ENCODE measurements at regions not wholly inside any gene's neighbourhood (a gene's known extent, or its start where the extent isn't known, plus 50 kb on each side); places are given as distances from the start of the nearest gene placed in this dataset.
"Not testable (repeated sequence)": the region's sequence is repeated elsewhere in the genome, so short reads cannot be mapped to it uniquely, and the experiment has no call there.

DNA sequence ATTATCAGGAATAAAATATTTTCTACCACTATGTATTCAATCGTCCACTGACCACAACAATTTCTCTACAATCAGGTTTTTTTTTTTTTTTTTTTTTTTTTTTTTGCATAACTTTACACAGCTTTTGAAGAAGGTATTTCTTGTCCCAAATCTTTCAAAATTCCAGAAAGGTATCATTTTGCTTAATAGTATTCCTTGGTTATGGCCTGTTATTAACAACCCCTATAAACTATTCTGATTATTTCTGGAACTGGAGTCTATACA, 145.3 kb downstream of the ALX1 start:
- no peak for DNase-seq

DNA sequence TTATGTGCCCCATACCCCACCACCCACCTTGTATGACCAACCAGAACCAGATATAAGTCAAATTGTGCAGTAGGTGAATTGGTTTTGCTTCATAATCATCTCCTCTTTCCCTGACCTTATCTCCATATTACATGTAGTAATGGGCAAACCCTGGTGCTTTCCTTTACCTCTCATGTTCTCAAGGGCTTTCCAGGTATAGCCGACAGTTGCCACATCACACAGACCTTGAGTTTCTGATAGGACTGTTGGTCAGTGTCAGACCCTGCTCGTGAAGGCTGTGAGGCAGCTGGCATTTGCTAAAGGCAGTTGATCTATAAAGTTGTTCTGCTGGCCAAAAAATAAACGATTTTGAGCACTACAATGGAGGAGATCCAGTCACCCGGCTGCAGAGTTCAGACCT, 145.9 kb downstream of the ALX1 start:
- no peak for DNase-seq

DNA sequence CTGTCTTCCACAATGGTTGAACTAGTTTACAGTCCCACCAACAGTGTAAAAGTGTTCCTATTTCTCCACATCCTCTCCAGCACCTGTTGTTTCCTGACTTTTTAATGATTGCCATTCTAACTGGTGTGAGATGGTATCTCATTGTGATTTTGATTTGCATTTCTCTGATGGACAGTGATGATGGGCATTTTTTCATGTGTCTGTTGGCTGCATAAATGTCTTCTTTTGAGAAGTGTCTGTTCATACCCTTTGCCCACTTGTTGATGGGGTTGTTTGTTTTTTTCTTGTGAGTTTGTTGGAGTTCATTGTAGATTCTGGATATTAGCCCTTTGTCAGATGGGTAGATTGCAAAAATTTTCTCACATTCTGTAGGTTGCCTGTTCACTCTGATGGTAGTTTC, 153.1 kb downstream of the ALX1 start:
- DNase-seq, result not testable (repeated sequence)

DNA sequence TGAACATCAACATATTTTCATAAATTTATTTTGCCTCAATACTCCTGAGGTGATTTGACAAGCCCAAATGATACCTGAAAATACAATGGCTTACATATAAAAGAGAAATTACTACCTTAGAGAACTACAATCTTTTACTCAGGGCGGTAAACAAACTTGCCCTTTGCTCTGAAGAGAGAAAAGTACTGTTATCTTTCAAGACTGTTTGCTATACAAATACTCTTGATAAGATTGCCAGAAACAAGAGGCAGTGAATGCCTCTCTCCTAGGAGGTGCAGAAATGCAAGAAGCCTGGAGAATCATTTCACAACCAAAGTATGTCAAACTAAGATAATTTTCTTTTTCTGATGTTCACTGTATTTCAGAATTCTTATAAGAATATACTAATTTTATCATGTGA, 160.3 kb downstream of the ALX1 start:
- no peak for DNase-seq

DNA sequence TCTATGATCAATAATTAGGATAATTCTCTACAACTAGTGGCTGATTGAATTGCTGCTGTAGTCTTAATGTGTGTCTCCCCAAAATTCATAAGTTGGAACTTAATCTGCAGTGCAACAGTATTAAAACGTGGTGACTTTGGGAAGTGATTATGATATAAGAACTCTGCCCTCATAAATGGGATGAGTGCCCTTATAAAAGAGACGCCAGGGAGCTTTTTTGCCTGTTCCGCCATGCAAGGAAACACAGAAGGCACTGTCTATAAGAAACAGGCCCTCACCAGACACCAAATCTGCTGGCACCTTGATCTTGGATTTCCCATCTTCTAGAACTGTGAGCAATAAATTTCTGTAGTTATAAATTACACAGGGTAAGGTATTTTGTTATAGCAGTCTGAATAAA, 161.0 kb downstream of the ALX1 start:
- DNase-seq, result no peak

DNA sequence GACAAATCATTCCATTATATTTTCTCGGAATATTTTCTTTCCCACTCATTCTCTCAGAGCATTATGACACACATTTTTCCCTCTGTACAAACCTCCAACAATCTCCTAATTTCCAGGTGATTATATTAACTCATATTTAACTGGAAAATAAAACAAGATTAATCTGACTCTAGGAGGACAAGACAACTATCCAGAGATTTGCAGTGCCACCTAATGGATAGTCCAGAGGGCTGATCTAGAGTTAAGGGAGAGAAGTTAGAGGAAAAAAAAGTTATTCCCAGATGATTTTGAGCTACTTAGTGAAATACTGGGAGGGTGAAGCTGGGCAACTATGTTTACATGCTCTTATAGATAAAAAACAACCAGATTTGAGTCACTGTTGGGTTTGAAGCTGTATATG, 161.7 kb downstream of the ALX1 start:
- no peak for DNase-seq

DNA sequence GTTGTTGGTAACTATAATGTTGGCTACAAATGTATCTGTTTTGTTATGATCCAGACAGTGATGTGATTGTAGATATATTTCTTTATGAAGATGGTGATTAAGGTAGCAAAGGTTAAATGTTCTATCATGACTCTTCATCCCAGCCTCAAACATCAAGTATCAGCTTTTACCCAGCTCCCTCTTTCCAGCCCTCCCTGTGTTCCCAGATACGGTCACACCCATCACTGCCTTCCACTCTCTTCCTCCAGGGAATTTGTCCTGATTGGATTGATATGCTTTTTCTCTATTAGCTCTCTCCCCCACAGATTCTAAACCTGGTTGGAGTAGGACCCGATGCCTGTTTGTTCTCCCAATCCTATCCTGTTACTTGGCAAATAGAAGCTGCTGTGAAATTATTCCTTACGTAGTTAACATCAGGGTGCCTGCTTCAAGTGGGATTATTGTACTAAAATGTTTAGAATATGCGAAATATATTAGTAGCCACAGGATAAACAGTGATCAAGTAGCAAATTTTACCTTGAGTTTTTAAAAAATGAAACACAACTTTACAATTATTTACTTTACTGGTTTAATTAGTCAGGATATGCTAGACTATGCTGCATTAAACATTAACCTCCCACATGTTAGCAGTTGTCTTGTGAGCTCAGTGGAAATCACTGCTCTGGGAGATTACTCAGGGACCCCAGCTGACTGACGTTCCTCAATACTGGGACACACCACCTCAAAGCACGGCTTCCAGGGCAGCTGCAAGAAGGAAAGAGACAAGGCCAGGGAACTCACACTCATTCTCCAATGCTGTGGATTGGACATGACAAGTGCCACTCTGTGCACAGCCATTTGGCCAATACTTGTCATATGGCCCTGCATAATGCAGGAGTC, 165.3 kb downstream of the ALX1 start:
- DNase-seq, result no peak

DNA sequence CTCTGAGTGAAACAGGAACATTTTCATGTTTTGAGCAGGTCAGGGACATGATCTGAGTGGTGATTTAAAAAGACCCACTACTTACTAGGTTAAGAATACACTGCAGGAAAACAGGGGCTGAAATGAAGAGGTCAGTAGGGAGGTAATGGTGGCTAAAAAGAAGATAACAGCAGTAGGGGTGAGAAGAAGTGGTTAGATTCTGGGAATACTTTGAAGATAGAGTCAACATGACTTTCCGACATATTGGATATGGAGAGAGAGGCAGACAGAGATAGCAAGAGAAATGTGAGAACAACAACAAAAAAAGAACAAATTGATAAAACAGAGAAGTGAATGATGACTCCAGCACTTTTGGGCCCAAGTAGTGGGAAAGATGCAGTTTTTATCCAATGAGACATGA, 168.0 kb downstream of the ALX1 start:
- DNase-seq, result no peak

DNA sequence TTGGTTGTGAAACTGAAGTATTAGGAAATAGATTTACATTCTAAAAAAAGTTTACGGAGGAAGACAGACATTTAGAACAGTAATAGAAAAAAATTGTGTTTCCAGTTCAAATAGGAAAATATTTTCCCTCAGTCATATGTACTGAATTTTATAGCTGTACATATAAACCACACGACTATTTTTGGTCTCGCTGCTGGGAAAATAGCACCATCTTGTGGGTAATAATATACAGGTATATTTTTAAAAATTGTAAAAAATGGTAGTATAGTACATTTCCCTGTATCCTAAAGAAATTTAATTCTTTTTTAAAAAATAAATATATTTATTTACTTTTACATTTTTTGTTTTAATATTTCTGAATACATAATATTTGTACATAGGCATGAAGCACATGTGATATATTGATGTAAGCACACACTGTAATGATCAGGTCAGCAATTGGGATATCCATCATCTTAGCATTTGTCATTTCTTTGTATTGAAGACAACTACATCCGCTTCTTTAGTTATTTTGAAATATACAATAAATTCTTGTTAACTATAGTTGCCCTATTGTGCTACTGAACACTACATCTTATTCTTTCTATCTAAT, 168.6 kb downstream of the ALX1 start:
- DNase-seq, result no peak

DNA sequence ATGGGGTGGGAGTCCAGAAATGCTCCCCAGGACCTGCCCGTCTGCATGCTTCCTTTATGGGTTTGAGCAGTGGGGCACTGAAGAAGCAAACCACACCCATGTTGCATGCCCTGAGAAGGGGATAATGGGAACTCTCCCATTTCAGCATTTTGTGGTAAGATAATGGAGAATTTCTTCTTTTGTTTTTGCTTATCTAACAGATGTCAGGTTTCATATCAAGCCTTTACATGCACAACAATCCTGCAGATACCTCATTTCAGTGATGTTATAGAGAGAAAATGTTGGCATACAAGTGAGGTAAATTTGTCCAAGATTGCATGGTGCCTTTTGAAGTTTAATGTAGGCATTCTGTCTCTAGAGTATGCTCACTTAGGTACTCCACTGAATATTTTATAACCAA, 177.0 kb downstream of the ALX1 start:
- DNase-seq, result no peak

DNA sequence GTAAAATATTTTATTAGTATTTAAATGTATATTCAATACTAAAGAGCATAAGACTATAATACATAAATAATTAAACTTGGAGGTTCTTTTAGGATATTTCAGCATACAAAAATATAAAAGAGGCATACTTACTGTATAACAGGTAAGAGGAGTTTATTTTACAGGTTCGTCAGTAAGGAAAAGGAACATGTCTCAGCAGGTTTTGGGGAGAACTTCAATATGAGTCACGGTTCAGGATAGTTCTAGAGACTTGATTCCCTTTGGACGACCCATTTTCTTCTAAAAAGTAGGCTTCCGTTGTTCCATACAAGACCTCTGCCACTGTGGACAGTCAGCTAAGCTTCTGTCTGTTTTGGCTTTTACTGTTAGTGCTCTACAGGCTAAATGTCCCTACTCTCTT, 181.1 kb downstream of the ALX1 start:
- no peak for DNase-seq

DNA sequence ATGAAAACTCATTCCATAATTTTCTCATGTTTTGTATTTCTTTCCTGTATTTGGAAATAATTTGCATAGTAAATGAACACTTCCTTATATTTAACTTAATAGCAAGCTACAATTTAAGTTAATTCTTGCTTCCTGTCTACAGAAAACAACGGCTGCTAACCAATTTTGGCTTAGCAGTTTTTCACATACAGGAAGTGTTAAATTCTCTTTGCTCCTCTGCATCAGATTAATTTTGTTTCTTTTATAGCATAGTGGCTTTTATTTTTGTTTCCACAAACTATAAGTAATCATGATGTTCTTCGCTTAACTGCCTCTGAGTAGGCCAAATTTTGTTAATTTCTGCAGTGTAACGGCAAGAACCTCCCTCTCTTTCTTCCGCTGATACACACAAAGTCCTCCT, 182.9 kb downstream of the ALX1 start:
- DNase-seq, result no peak

DNA sequence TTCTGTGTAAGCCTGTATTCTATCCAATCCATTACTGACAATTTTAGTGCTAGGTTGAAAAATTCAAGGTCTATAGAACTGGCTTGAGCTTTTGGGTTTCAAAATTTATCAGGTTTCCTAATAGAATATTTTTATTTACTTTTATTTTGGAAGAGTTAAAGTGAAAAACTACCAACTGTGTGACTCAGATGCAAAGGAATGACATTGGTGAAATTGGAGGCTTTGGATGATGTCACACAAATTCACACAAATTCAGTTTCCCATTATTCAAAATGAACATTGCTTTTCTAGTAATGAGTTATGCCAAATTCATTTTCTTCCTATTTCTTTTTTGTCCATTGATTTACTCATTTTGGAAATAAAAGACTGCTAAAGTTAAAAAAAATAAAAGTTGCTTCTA, 186.9 kb downstream of the ALX1 start:
- no peak for DNase-seq

DNA sequence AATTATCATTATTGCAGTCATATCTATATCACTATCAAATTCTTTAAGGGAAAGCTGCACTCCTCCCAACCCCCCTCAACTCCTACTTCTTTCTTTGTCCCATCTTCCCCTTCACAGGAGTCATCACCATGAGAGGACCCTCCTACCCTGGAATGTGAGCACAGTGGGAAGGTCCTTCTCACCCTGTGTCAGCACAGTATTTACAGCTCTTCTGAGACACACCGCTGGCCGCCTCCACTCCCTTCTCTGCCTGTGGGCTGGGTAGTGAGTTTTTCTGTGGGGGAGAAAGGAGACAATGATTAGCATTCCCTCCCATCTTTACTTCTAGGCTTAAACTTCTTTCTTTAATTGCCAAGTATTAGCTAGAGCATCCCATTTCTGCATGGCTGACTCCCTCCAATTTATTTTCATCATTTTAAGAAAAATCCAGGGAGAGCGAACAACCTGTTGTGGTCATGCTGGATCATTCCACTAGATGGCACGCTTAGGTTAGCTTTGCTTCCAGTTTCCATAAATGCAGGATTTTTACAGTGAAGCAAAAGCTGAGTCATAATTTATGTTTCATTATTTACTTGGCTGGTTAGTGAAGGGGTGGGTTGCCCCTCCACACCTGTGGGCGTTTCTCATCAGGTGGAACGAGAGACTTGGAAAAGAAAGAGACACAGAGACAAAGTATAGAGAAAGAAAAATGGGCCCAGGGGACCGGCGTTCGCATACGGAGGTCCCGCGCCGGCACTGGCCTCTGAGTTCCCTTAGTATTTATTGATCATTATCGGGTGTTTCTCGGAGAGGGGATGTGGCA, 188.5 kb downstream of the ALX1 start:
- DNase-seq, result peak; percentile 56 to 61

DNA sequence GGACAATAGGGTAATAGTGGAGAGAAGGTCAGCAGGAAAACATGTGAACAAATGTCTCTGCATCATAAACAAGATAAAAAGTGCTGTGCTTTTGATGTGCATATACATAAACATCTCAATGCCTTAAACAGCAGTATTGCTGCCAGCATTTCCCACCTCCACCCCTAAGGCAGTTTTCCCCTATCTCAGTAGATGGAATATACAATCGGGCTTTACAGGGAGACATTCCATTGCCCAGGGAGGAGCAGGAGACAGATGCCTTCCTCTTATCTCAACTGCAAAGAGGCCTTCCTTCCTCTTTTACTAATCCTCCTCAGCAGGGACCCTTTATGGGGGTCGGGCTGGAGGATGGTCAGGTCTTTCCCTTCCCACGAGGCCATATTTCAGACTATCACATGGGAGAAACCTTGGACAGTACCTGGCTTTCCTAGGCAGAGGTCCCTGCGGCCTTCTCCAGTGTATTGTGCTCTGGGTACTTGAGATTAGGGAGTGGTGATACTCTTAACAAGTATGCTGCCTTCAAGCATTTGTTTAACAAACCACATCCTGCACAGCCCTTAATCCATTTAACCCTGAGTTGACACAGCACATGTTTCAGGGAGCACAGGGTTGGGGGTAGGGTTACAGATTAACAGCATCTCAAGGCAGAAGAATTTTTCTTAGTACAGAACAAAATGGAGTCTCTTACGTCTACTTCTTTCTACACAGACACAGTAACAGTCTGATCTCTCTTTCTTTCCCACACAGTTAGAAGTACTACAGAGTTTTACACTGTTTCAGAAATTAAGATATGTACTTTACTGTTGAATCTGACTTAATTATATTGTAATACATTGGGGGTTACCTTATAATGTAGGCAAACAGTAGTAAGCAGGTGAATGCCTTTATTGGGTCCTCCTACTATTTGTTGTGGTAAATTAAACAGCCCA, 189.4 kb downstream of the ALX1 start:
- DNase-seq, result not testable (repeated sequence)

DNA sequence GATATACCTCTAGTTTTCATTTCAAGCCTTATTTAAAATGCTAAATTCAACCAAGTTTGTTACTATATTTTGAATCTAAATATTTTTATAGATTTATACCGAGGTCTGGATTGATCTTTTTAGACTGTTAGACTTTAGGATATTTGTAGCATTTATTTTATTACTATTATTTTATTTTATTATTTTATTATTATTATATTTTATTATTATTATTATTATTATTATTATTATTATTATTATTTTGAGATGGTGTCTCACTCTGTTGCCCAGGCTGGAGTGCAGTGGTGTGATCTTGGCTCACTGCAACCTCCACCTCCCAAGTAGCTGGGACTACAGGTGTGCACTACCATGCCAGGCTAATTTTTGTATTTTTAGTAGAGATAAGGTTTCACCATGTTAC, 195.3 kb downstream of the ALX1 start:
- not testable (repeated sequence) for DNase-seq

DNA sequence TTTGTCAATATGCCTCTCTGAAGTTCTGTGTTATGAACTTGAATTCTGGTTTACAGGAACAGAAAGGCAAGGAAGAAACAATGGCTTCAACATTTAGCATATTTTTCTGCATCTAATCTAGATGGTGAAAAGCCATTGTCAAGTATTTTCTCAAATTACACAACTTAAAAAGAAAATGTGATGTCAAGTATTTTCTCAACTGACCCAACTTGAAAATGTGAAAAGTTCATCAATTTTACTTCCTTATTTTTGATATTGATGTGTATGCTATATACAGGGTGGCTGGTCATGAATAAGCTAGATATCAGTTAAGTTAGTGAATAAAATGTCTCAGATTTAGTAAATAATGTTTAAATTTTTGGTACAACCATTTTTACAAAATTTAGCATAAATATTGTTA, 196.7 kb downstream of the ALX1 start:
- DNase-seq, result no peak

DNA sequence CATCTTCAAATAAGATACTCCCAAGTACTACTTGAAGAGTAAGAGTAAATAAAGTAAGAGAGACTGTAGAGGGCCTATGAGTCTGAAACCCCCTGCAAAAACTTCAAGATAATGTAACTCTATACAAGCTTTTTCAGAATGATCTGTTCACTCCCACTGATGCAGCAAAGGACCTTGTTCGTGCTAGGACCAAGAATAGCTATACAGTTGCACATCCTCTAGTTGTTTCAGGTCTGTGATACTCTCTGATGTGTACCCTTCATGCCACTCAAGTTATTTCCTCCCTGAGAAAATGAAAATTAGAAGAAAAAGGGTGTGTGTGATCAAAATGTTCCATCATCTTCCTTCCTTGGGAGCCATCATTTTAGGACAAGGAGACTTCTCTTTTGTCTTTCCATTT, 204.4 kb downstream of the ALX1 start:
- no peak for DNase-seq

DNA sequence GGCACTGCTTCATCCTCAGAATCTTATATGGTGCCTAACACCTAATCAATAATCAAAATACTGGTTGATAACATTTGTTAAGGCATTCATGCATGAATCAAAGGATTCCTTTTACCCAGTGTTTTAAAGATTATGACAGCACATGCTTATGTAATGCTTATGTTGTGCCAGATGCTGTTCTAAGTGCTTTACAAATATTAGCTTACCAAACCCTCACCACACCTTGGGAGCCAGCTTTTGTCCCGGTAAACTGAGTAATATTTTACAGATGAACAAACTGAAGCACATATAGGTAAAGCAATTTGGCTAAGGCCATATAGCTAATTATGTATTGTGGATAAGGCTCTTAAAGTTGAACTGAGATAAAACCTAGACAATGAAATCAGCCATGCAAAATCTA, 209.2 kb downstream of the ALX1 start:
- no peak for DNase-seq

DNA sequence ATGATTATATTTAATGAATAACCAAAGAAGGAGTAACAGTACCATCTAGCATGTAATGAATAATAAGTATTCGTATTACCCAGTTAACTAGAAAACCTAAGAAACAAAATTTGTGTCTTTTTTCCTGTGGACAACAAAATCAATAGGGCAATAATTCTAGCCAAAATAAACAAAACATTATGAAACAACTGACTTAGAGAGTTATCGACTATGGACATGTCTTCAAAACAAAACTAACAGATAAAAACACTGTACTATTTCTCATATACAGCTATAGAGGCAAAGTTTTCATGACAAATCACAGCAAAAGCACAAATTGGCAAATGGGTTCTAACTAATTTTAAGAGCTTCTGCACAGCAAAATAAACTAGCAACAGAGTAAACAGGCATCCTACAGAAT, 224.1 kb downstream of the ALX1 start:
- no peak for DNase-seq

DNA sequence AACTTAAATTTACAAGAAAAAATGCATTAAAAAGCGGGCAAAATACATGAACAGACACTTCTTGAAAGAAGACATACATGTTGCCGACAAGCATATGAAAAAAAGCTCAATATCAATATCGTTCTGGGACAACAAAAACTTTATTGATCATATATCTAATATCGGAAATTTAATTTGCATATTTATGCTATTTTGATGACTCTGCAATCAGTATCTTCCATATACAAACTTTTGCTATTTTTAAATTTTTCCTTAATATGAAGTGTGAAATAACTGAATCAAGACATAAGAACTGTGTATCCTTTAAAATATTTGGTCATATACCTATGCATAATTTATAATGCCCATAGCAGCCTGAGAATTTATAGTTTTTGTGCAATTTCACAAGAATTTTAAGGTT, 224.6 kb downstream of the ALX1 start:
- no peak for DNase-seq

DNA sequence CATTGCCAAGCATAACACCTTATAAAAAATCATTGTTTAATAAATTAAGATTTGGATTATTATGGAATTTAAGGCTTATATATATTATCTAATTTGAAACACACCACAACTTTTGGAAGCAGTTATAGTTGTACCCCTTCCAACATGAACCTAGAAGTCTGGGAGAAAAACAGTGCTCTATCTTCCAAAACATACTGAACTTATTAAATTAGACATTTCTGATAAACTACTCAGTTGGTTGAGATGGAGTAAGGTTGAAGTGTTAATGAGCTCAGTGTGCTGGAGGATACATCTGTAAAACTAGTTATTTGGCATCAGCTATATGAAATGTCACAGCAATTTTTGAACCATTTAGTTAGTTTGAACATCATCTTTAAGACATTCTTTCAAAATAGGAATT, 227.4 kb downstream of the ALX1 start:
- no peak for DNase-seq
